B cell (primary cell): ENCODE measurements at regions not wholly inside any gene's neighbourhood (a gene's known extent, or its start where the extent isn't known, plus 50 kb on each side); places are given as distances from the start of the nearest gene placed in this dataset.

Experiments
- ATAC-seq: fragments of 200-7000 bp; cut with Tn5 transposase; one replicate; pipeline ENCODE4 v1.10.0; 2021; ENCODE audit warnings: low read depth, mild to moderate bottlenecking, moderate number of reproducible peaks, moderate library complexity
- CTCF ChIA-PET: fragments of 350-600 bp; sonication (Branson Sonifier 250); formaldehyde crosslinking; loops from one replicate; lab custom pipeline; 2021; ENCODE audit warnings: antibody characterized with exemption, inconsistent platforms; lab: Charles Lee
- POLR2A ChIA-PET: fragments of 350-600 bp; sonication (Branson Sonifier 250); formaldehyde crosslinking; loops from one replicate; lab custom pipeline; 2021; ENCODE audit warnings: antibody characterized with exemption; lab: Charles Lee
- DNase-seq: peaks from one replicate; pipeline ENCODE4 v3.0.0; 2013
- H2AFZ ChIP-seq: 2 replicates; pipeline ENCODE4 v1.6.1; 2012; ENCODE audit warnings: mild to moderate bottlenecking, low read depth, low read length; ENCODE audit not compliant: insufficient read depth, poor library complexity, severe bottlenecking
- H3K27ac ChIP-seq, 2 donors: 1 replicate in 1 of 2; 2 replicates in 1 of 2; pipeline ENCODE4 v1.5.1; 2012 to 2013; ENCODE audit warnings: low read length in 2 of 2, mild to moderate bottlenecking in 2 of 2, moderate library complexity in 1 of 2
- H3K27me3 ChIP-seq, 4 experiments: fragments of 200-600 bp in 1 of 4; sonication (generic) in 1 of 4; replicated peaks in 1 of 4; 1 replicate in 2 of 4; 2 replicates in 2 of 4; pipeline versions ENCODE4 v1.6.1 to v1.7.0; 2013 to 2016; ENCODE audit warnings: low read length in 3 of 4, mild to moderate bottlenecking in 2 of 4, mixed read lengths in 1 of 4, moderate library complexity in 1 of 4; ENCODE audit not compliant: insufficient read depth in 4 of 4, control insufficient read depth in 3 of 4; ENCODE audit errors: control extremely low read depth in 1 of 4
- H3K36me3 ChIP-seq, 2 experiments: replicated peaks in 1 of 2; 1 replicate in 1 of 2; 2 replicates in 1 of 2; pipeline versions ENCODE4 v1.6.1 to v1.7.1; 2013; ENCODE audit warnings: low read length in 1 of 2; ENCODE audit not compliant: insufficient read depth in 2 of 2, control insufficient read depth in 1 of 2; ENCODE audit errors: control extremely low read depth in 1 of 2, extremely low read depth in 1 of 2
- H3K4me1 ChIP-seq, 2 donors: fragments of 200-600 bp in 1 of 2; sonication (generic) in 1 of 2; 1 replicate in 1 of 2; 2 replicates in 1 of 2; pipeline versions ENCODE4 v1.5.1 to v1.6.1; 2013 to 2017; ENCODE audit warnings: low read length in 2 of 2; ENCODE audit not compliant: control insufficient read depth in 2 of 2, insufficient read depth in 2 of 2
- H3K4me2 ChIP-seq: replicated peaks from 2 replicates; pipeline ENCODE3; 2012; ENCODE audit warnings: mild to moderate bottlenecking, low read depth, low read length; ENCODE audit not compliant: poor library complexity, severe bottlenecking
- H3K4me3 ChIP-seq, 5 experiments: fragments of 200-600 bp in 1 of 5; sonication (generic) in 1 of 5; 1 replicate in 3 of 5; 2 replicates in 2 of 5; pipeline versions ENCODE4 v1.5.1 to v1.7.0; 2011 to 2016; ENCODE audit warnings: low read length in 4 of 5, mild to moderate bottlenecking in 4 of 5, low read depth in 2 of 5, control low read depth in 1 of 5, moderate library complexity in 1 of 5; ENCODE audit not compliant: insufficient read depth in 1 of 5; ENCODE audit errors: control extremely low read depth in 1 of 5, extremely low read depth in 1 of 5
- H3K79me2 ChIP-seq: fragments of 200-600 bp; sonication (generic); one replicate; pipeline ENCODE4 v1.6.0; 2016; ENCODE audit warnings: low read length; ENCODE audit not compliant: control insufficient read depth, insufficient read depth
- H3K9ac ChIP-seq: fragments of 200-600 bp; sonication (generic); 2 replicates; pipeline ENCODE4 v1.6.1; 2017; ENCODE audit warnings: mild to moderate bottlenecking, low read length, moderate library complexity
- H3K9me3 ChIP-seq, 3 donors: one replicate each; pipeline versions ENCODE4 v1.6.1 to v1.7.1; 2013; ENCODE audit warnings: low read length in 2 of 3; ENCODE audit not compliant: control insufficient read depth in 2 of 3, insufficient read depth in 1 of 3; ENCODE audit errors: control extremely low read depth in 1 of 3
- H4K20me1 ChIP-seq: 2 replicates; pipeline ENCODE4 v1.6.0; 2012; ENCODE audit warnings: mild to moderate bottlenecking, low read length; ENCODE audit not compliant: insufficient read depth, control insufficient read depth, poor library complexity, severe bottlenecking
- H3K27ac Mint-ChIP-seq: one replicate; pipeline ENCODE4 v1.8.0; 2021; ENCODE audit warnings: mixed read lengths
- H3K27me3 Mint-ChIP-seq: one replicate; pipeline ENCODE4 v1.8.0; 2021; ENCODE audit warnings: mixed read lengths
- H3K4me1 Mint-ChIP-seq: one replicate; pipeline ENCODE4 v1.8.0; 2021; ENCODE audit warnings: mixed read lengths
- H3K4me3 Mint-ChIP-seq: one replicate; pipeline ENCODE4 v1.8.0; 2021; ENCODE audit warnings: mixed read lengths
- H3K9me3 Mint-ChIP-seq: one replicate; pipeline ENCODE4 v1.8.0; 2022; ENCODE audit warnings: mixed read lengths; ENCODE audit not compliant: insufficient read depth
- EZH2 ChIP-seq: IDR thresholded peaks from 2 replicates; pipeline ENCODE4 v1.6.1; 2012; ENCODE audit warnings: borderline replicate concordance, low read depth, mild to moderate bottlenecking, moderate library complexity, low read length; ENCODE audit not compliant: insufficient read depth, poor library complexity, severe bottlenecking
- WGBS: methylation state at CpG from one replicate; pipeline ENCODE4 v1.1.5; 2013; ENCODE audit warnings: missing lambda C conversion rate; ENCODE audit not compliant: insufficient coverage; 5-methylcytosine and 5-hydroxymethylcytosine counted together
- intact Hi-C: fragments of 100-400 bp; cut with micrococcal nuclease; formaldehyde crosslinking; loops from one replicate; pipeline ENCODE4 v1.10.0; 2022
- TF ChIP-seq, protein P1 (sequence below): fragments of 200-600 bp; IDR thresholded peaks from one replicate; pipeline ENCODE4 v1.8.0; 2022; ENCODE audit warnings: antibody characterized with exemption, mild to moderate bottlenecking

DNA sequence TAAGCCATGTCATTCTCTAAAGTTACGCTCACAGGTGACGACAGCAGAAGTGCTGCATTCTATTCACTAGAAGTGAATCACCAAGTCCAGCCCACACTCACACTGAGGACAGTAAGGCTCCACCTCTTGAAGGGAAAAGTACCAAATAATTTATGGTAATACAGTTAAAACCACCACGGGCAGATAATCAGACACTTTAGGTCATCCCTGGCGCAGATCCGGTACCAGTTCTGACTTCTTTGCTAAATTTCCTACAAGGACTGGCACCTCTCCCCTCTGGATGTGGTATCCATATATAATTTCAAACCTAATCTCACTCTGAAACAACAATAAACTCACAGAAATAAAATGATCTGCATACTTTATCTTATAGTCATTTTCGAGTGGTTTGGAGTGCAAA is 954.7 kb upstream of the GHITM start:
- Mint-ChIP-seq H3K9me3 (no peaks in the 10 kb centered on the region), H3K27me3 (no peaks in the 10 kb centered on the region), H3K4me3 (no peak overlapping the region), H3K27ac (no peak overlapping the region), H3K4me1 (no peaks in the 10 kb centered on the region)
- Histone ChIP-seq H3K4me1 (no peaks in the 10 kb centered on the region), H3K27ac (no peak overlapping the region), H3K4me3 (no peak overlapping the region), H3K9ac (no peak overlapping the region), H4K20me1 (no peaks in the 10 kb centered on the region), H2AFZ (no peak overlapping the region), H3K4me2 (no peak overlapping the region), H3K9me3 (no peaks in the 10 kb centered on the region), H3K27me3 (no peaks in the 10 kb centered on the region), H3K79me2 (no peaks in the 10 kb centered on the region), H3K36me3 (no peaks in the 10 kb centered on the region)
- ChIA-PET CTCF (no interaction called here), POLR2A (no interaction called here)
- 90% methylated on average over 3 of the region's 6 CpGs for WGBS
- DNase-seq (no peak), ATAC-seq (no peak)
- TF ChIP-seq, protein P1, sequence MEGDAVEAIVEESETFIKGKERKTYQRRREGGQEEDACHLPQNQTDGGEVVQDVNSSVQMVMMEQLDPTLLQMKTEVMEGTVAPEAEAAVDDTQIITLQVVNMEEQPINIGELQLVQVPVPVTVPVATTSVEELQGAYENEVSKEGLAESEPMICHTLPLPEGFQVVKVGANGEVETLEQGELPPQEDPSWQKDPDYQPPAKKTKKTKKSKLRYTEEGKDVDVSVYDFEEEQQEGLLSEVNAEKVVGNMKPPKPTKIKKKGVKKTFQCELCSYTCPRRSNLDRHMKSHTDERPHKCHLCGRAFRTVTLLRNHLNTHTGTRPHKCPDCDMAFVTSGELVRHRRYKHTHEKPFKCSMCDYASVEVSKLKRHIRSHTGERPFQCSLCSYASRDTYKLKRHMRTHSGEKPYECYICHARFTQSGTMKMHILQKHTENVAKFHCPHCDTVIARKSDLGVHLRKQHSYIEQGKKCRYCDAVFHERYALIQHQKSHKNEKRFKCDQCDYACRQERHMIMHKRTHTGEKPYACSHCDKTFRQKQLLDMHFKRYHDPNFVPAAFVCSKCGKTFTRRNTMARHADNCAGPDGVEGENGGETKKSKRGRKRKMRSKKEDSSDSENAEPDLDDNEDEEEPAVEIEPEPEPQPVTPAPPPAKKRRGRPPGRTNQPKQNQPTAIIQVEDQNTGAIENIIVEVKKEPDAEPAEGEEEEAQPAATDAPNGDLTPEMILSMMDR = no peak
- TF ChIP-seq EZH2 = no peak
- intact Hi-C loops = no loop called here

DNA sequence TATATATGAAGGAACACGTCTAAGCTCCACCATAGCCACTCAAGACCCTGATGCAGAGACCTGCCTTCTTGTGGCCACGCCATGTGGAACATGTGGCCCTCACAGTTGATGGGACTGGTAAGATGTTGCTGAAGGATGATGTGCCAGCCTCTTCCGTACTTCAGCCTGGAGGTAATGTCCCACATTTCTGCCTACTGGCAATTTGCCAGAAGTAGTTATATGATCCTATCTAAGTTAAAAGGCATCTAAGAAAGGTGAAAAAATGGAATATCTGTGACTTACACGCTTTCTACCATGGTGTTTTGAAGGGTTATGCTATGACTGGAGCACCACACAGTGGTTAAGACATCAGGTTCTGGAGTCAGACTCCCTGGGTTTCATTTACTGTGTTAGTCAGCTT is 948.7 kb upstream of the GHITM start:
- TF ChIP-seq EZH2 = no peak
- TF ChIP-seq, protein P1 = no peak
- H4K20me1 ChIP-seq = no peaks in the 10 kb centered on the region
- WGBS = 91% methylated on average over 1 of the region's 4 CpGs
- H3K27me3 ChIP-seq = no peaks in the 10 kb centered on the region
- POLR2A ChIA-PET = no interaction called here
- no peak overlapping the region for H3K4me2 ChIP-seq
- Mint-ChIP-seq H3K4me3 (no peak overlapping the region), H3K27ac (no peak overlapping the region), H3K27me3 (no peaks in the 10 kb centered on the region), H3K4me1 (no peaks in the 10 kb centered on the region), H3K9me3 (no peaks in the 10 kb centered on the region)
- no peak overlapping the region for H3K27ac ChIP-seq
- CTCF ChIA-PET = no interaction called here
- no peaks in the 10 kb centered on the region for H3K9me3 ChIP-seq
- H3K4me1 ChIP-seq = no peaks in the 10 kb centered on the region
- H3K79me2 ChIP-seq = no peaks in the 10 kb centered on the region
- ATAC-seq (no peak), DNase-seq (no peak)
- H2AFZ ChIP-seq = no peak overlapping the region
- no peaks in the 10 kb centered on the region for H3K36me3 ChIP-seq
- H3K9ac ChIP-seq = no peak overlapping the region
- intact Hi-C loops = no loop called here
- H3K4me3 ChIP-seq = no peak overlapping the region
